Vagina (tissue), 2 donors: ENCODE measurements at regions not wholly inside any gene's neighbourhood (a gene's known extent, or its start where the extent isn't known, plus 50 kb on each side); places are given as distances from the start of the nearest gene placed in this dataset.
A peak's percentile ranks its signal among the peaks of the same experiment; 100 is the strongest.

ENCODE experiments used
- DNase-seq, 2 donors: peaks; one replicate each; pipeline ENCODE4 v3.0.0-alpha.2; 2017; ENCODE audit errors: extremely low spot score in 2 of 2
- H3K27ac ChIP-seq: fragments of 200-600 bp; sonication (generic); one replicate; pipeline ENCODE4 v1.5.1; 2019
- H3K27me3 ChIP-seq: fragments of 200-600 bp; sonication (generic); one replicate; pipeline ENCODE4 v1.5.1; 2019
- H3K36me3 ChIP-seq, 2 donors: fragments of 200-600 bp; sonication (generic); one replicate each; pipeline ENCODE4 v1.5.1; 2017 to 2019
- H3K4me1 ChIP-seq: fragments of 200-600 bp; sonication (generic); one replicate; pipeline ENCODE4 v1.5.1; 2019
- H3K4me3 ChIP-seq, 2 donors: fragments of 200-600 bp; sonication (generic); 1 replicate in 1 of 2; 2 replicates in 1 of 2; pipeline ENCODE4 v1.5.1; 2016 to 2019
- H3K9me3 ChIP-seq: fragments of 200-600 bp; sonication (generic); one replicate; pipeline ENCODE4 v1.5.1; 2019
- CTCF ChIP-seq, 3 experiments: fragments of 450-650 bp in 2 of 3; fragments of 200-600 bp in 1 of 3; sonication (generic) in 1 of 3; IDR thresholded peaks; one replicate each; pipeline ENCODE4 v1.5.1; 2017 to 2019; ENCODE audit warnings: antibody characterized with exemption in 3 of 3, mild to moderate bottlenecking in 2 of 3, moderate library complexity in 2 of 3
- POLR2A ChIP-seq, 2 donors: fragments of 450-650 bp; IDR thresholded peaks; one replicate each; pipeline ENCODE4 v1.6.1; 2017; ENCODE audit warnings: antibody characterized with exemption in 2 of 2, mild to moderate bottlenecking in 2 of 2, moderate library complexity in 2 of 2
- POLR2AphosphoS5 ChIP-seq, 2 donors: sonication (generic); formaldehyde crosslinking; IDR thresholded peaks; one replicate each; pipeline ENCODE4 v1.9.0; 2017; ENCODE audit warnings: antibody characterized with exemption in 2 of 2, mild to moderate bottlenecking in 2 of 2, low read depth in 1 of 2; ENCODE audit not compliant: insufficient read depth in 1 of 2
- intact Hi-C: fragments of 100-400 bp; cut with DNase I; formaldehyde crosslinking; loops from one replicate; pipeline ENCODE4 v1.15.1; 2023

GRCh38 chr3:46114323-46114988 is 87.2 kb upstream of the XCR1 start:
- TF ChIP-seq POLR2AphosphoS5 (IDR thresholded peaks at IDR 0.05; ENCODE audit: insufficient read depth in 1 of 2, low read depth in 1 of 2) (peak in 1 of 2 donors; percentile 28), POLR2A (IDR thresholded peaks at IDR 0.05) (no peak), CTCF (IDR thresholded peaks at IDR 0.05) (no peak)
- no peak overlapping the region for H3K4me3 ChIP-seq
- intact Hi-C loops: no loop called here
- peaks cover 36% of the 10 kb centered on the region for H3K4me1 ChIP-seq
- H3K27ac ChIP-seq: peak overlapping the region; percentile 64
- H3K9me3 ChIP-seq: no peaks in the 10 kb centered on the region
- H3K36me3 ChIP-seq: no peaks in the 10 kb centered on the region
- no peaks in the 10 kb centered on the region for H3K27me3 ChIP-seq
- no peak for DNase-seq

DNA sequence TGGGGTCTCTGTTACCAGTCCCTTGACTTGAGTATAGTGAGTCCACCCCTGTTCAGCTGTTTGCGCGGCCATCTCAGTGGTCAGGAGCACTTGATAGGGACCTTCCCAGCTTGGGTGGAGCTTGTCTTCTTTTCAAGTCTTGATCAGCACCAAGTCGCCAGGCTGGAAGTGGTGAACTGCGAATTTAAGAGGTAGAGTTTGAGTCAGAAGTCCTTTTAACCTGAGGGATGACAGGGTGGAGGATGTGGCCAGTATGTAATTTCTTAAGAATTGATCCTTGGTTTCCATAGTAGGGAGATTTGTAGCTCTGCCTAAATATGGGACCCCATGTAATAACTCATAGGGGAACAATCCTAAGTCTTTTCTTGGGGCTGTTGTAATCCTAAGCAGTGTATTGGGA is 86.3 kb upstream of the XCR1 start:
- no peak overlapping the region for H3K4me3 ChIP-seq
- no peak for TF ChIP-seq POLR2AphosphoS5 (IDR thresholded peaks at IDR 0.05; ENCODE audit: insufficient read depth in 1 of 2, low read depth in 1 of 2)
- no peaks in the 10 kb centered on the region for H3K27me3 ChIP-seq
- peaks cover 36% of the 10 kb centered on the region for H3K4me1 ChIP-seq
- H3K27ac ChIP-seq: peak overlapping the region; percentile 64
- intact Hi-C loops: no loop called here
- no peaks in the 10 kb centered on the region for H3K36me3 ChIP-seq
- no peak for DNase-seq
- no peaks in the 10 kb centered on the region for H3K9me3 ChIP-seq

GRCh38 chr3:46112984-46113383 is 85.7 kb upstream of the XCR1 start:
- DNase-seq: no peak
- Histone ChIP-seq H3K27me3 (no peaks in the 10 kb centered on the region), H3K27ac (no peak overlapping the region), H3K4me1 (peaks cover 40% of the 10 kb centered on the region), H3K36me3 (no peaks in the 10 kb centered on the region), H3K4me3 (no peak overlapping the region), H3K9me3 (no peaks in the 10 kb centered on the region)
- intact Hi-C loops: no loop called here
- TF ChIP-seq POLR2A (IDR thresholded peaks at IDR 0.05) (no peak), POLR2AphosphoS5 (IDR thresholded peaks at IDR 0.05; ENCODE audit: insufficient read depth in 1 of 2, low read depth in 1 of 2) (no peak), CTCF (IDR thresholded peaks at IDR 0.05) (no peak)

DNA sequence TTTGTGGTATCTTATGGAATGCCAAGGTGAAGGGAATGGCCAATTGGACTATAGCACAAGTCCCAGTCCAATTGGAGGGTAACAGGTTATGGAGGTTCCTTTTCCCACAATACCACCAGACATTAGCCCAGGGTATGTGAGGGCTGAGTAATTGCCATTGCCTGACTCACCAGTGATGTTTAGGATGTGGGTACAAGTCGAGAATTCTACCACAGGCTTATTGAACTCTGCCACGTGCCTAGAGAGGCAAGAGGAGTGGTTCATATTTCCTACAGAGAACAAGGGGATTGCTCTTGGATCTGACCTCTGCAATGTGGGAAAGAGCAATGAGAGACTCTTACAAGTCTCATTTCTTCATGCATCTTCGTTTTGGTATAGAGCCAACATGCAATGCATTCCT is 85.0 kb upstream of the XCR1 start:
- intact Hi-C loops: no loop called here
- no peaks in the 10 kb centered on the region for H3K36me3 ChIP-seq
- no peak overlapping the region for H3K27ac ChIP-seq
- TF ChIP-seq POLR2AphosphoS5 (IDR thresholded peaks at IDR 0.05; ENCODE audit: insufficient read depth in 1 of 2, low read depth in 1 of 2) (no peak), CTCF (IDR thresholded peaks at IDR 0.05) (no peak), POLR2A (IDR thresholded peaks at IDR 0.05) (no peak)
- no peak overlapping the region for H3K4me3 ChIP-seq
- H3K4me1 ChIP-seq: peaks cover 42% of the 10 kb centered on the region
- H3K9me3 ChIP-seq: no peaks in the 10 kb centered on the region
- no peaks in the 10 kb centered on the region for H3K27me3 ChIP-seq
- no peak for DNase-seq

DNA sequence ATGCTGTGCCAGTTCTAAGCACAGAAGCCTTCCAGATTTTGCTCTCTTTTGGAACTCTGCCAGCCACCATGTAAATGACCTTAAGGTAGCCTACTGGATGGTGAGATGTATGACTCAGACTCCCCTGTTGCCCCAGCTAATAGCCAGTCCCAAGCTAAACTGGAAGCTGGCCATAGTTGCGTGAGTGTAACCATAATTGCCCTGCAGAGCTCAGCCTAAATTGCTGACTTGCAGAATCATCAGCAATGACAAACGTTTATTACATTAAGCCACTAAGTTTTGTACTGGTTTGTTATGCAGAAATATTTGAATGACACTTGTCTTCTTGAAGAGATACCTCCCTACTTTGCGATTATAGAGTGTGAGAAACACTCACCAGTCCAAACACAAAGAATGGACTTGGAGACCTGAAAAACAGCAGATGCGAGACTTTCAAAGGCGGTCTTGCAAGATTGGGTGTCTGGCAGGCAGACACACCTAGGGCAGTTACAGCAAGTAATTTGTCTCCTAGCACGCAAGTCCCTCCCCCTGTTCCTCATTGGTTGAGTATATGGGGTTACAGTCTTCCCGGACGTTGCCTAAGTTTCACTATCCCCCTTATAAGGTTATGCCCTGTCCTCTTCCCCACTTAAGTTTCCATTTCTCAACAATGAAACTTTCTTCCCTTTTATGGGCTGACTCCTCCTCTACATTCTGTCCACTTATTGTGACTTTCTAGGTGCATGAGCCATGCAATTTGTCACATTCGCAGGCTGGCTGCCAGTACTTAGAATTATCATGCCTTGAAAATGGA is 83.6 kb upstream of the XCR1 start:
- no peak for DNase-seq
- TF ChIP-seq POLR2A (IDR thresholded peaks at IDR 0.05) (no peak), POLR2AphosphoS5 (IDR thresholded peaks at IDR 0.05; ENCODE audit: insufficient read depth in 1 of 2, low read depth in 1 of 2) (no peak), CTCF (IDR thresholded peaks at IDR 0.05) (no peak)
- Histone ChIP-seq H3K4me3 (no peak overlapping the region), H3K36me3 (no peaks in the 10 kb centered on the region), H3K27me3 (no peaks in the 10 kb centered on the region), H3K9me3 (no peaks in the 10 kb centered on the region), H3K4me1 (peaks cover 37% of the 10 kb centered on the region), H3K27ac (no peak overlapping the region)
- intact Hi-C loops: no loop called here
